NB4 (cell line): ENCODE measurements at regions not wholly inside any gene's neighbourhood (a gene's known extent, or its start where the extent isn't known, plus 50 kb on each side); places are given as distances from the start of the nearest gene placed in this dataset.

ENCODE experiments used
- CTCF ChIP-seq: IDR thresholded peaks from one replicate; pipeline ENCODE4 v1.5.1; 2012; ENCODE audit warnings: low read depth, low read length
- MAX ChIP-seq: IDR thresholded peaks from 2 replicates; pipeline ENCODE4 v1.6.1; 2011; ENCODE audit warnings: low read depth, low read length
- POLR2A ChIP-seq: IDR thresholded peaks from 2 replicates; pipeline ENCODE4 v1.6.1; 2011; ENCODE audit warnings: mild to moderate bottlenecking; ENCODE audit not compliant: insufficient read length; ENCODE audit errors: extremely low read depth

GRCh38 chr4:137648531-137648930 is 116.2 kb upstream of the PCDH18 start:
- TF ChIP-seq CTCF = no peak
- no peak for TF ChIP-seq POLR2A
- TF ChIP-seq MAX = no peak
